A549 (cell line): ENCODE measurements at regions not wholly inside any gene's neighbourhood (a gene's known extent, or its start where the extent isn't known, plus 50 kb on each side); places are given as distances from the start of the nearest gene placed in this dataset.

Source experiments
- CTCF ChIP-seq: fragments of >200 bp; sonication (Bioruptor Twin); formaldehyde crosslinking; IDR thresholded peaks from 3 replicates; pipeline ENCODE4 v1.5.1; 2016
- EP300 ChIP-seq, 2 experiments: fragments of >200 bp; sonication (Bioruptor Twin); formaldehyde crosslinking; IDR thresholded peaks; 2 replicates in 1 of 2; 3 replicates in 1 of 2; pipeline ENCODE4 v1.6.1; 2016 to 2017
- FOSL2 ChIP-seq, 2 experiments: fragments of 450-650 bp in 1 of 2; fragments of >200 bp in 1 of 2; sonication (Bioruptor Twin) in 1 of 2; formaldehyde crosslinking; IDR thresholded peaks; 2 replicates each; pipeline versions ENCODE4 v1.5.0 to v1.6.1; 2016 to 2020; ENCODE audit warnings: mild to moderate bottlenecking in 1 of 2, moderate library complexity in 1 of 2
- HDAC2 ChIP-seq: fragments of 200-600 bp; sonication (generic); IDR thresholded peaks from 2 replicates; pipeline ENCODE4 v1.6.1; 2016
- HES2 ChIP-seq: fragments of >200 bp; sonication (Bioruptor Twin); formaldehyde crosslinking; IDR thresholded peaks from 2 replicates; pipeline ENCODE4 v1.6.1; 2016
- HOXA7 ChIP-seq: fragments of 250-450 bp; sonication (Bioruptor Pico); IDR thresholded peaks from 2 replicates; pipeline ENCODE4 v1.5.0; 2020; ENCODE audit warnings: mild to moderate bottlenecking, moderate library complexity
- HOXB13 ChIP-seq: fragments of 250-450 bp; sonication (Bioruptor Pico); IDR thresholded peaks from 2 replicates; pipeline ENCODE4 v1.5.0; 2020; ENCODE audit warnings: low read depth, mild to moderate bottlenecking, moderate library complexity
- MAX ChIP-seq: IDR thresholded peaks from 2 replicates; pipeline ENCODE4 v1.6.1; 2012
- NPAS2 ChIP-seq: fragments of 250-450 bp; sonication (Bioruptor Pico); IDR thresholded peaks from 2 replicates; pipeline ENCODE4 v1.8.0; 2022; ENCODE audit warnings: mild to moderate bottlenecking, moderate library complexity, borderline replicate concordance
- POLR2A ChIP-seq: IDR thresholded peaks from 2 replicates; pipeline ENCODE4 v1.6.1; 2012; ENCODE audit warnings: mild to moderate bottlenecking, low read length
- RAD21 ChIP-seq, 2 experiments: fragments of >200 bp in 1 of 2; sonication (Bioruptor Twin) in 1 of 2; formaldehyde crosslinking in 1 of 2; IDR thresholded peaks in 1 of 2; conservative IDR thresholded peaks in 1 of 2; 2 replicates in 1 of 2; 3 replicates in 1 of 2; pipeline ENCODE4 v1.6.1; 2012 to 2018; ENCODE audit warnings: inconsistent platforms in 1 of 2
- RFX5 ChIP-seq: fragments of 450-650 bp; IDR thresholded peaks from 2 replicates; pipeline ENCODE4 v1.7.1; 2014; ENCODE audit warnings: antibody characterized with exemption, mild to moderate bottlenecking, moderate library complexity
- TF ChIP-seq, protein P1 (sequence below): fragments of 200-600 bp; sonication (generic); IDR thresholded peaks from 2 replicates; pipeline ENCODE4 v1.6.1; 2016; ENCODE audit warnings: antibody characterized with exemption, mild to moderate bottlenecking, moderate library complexity
- TF ChIP-seq, protein P2 (sequence below): fragments of 250-450 bp; sonication (Bioruptor Pico); IDR thresholded peaks from 2 replicates; pipeline ENCODE4 v1.5.0; 2021; ENCODE audit warnings: mild to moderate bottlenecking, moderate library complexity, borderline replicate concordance

DNA sequence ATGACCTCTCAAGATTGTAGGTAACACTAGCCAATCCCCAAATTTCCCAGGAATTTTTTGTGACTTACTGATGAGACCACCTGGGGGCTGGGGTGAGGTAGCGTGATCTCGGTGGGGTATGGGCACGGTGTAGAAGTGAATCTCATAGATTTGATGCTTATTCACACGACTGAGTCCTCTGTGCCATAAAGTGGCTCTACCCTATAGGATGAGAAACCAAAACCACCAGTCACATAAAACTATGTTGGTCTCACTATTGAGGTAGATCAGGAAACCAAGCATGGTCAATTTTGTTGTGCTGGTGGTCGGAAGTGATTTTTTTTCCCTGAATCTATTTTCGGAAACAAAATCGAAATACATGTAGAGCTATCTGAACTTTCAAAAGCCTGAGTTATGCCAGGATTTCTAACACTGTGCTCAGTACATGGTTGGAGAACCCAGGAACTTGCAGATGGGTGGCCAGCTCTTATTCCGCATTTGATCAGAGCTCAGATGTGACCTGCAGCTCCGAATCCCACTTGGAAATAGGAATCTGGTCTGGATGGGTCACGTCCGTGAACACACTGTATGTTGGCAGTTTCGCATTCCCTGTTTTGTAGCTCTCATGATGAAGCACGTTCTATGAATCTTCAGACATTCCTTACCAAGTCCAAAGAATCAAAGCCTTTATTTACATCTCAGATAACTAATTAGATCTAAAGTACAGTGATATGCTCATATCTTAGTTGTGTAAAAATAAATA is 261.5 kb downstream of the KLF6 start:
- TF ChIP-seq POLR2A = no peak
- no peak for TF ChIP-seq CTCF
- no peak for TF ChIP-seq HES2
- no peak for TF ChIP-seq EP300 (IDR thresholded peaks at IDR 0.05)
- TF ChIP-seq HDAC2 = no peak
- no peak for TF ChIP-seq HOXB13 (CRISPR knock-in tag)
- TF ChIP-seq NPAS2 (CRISPR knock-in tag) = no peak
- no peak for TF ChIP-seq MAX
- TF ChIP-seq, protein P1, sequence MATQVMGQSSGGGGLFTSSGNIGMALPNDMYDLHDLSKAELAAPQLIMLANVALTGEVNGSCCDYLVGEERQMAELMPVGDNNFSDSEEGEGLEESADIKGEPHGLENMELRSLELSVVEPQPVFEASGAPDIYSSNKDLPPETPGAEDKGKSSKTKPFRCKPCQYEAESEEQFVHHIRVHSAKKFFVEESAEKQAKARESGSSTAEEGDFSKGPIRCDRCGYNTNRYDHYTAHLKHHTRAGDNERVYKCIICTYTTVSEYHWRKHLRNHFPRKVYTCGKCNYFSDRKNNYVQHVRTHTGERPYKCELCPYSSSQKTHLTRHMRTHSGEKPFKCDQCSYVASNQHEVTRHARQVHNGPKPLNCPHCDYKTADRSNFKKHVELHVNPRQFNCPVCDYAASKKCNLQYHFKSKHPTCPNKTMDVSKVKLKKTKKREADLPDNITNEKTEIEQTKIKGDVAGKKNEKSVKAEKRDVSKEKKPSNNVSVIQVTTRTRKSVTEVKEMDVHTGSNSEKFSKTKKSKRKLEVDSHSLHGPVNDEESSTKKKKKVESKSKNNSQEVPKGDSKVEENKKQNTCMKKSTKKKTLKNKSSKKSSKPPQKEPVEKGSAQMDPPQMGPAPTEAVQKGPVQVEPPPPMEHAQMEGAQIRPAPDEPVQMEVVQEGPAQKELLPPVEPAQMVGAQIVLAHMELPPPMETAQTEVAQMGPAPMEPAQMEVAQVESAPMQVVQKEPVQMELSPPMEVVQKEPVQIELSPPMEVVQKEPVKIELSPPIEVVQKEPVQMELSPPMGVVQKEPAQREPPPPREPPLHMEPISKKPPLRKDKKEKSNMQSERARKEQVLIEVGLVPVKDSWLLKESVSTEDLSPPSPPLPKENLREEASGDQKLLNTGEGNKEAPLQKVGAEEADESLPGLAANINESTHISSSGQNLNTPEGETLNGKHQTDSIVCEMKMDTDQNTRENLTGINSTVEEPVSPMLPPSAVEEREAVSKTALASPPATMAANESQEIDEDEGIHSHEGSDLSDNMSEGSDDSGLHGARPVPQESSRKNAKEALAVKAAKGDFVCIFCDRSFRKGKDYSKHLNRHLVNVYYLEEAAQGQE = no peak
- TF ChIP-seq, protein P2, sequence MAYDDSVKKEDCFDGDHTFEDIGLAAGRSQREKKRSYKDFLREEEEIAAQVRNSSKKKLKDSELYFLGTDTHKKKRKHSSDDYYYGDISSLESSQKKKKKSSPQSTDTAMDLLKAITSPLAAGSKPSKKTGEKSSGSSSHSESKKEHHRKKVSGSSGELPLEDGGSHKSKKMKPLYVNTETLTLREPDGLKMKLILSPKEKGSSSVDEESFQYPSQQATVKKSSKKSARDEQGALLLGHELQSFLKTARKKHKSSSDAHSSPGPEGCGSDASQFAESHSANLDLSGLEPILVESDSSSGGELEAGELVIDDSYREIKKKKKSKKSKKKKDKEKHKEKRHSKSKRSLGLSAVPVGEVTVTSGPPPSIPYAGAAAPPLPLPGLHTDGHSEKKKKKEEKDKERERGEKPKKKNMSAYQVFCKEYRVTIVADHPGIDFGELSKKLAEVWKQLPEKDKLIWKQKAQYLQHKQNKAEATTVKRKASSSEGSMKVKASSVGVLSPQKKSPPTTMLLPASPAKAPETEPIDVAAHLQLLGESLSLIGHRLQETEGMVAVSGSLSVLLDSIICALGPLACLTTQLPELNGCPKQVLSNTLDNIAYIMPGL = no peak
- no peak for TF ChIP-seq RAD21 (conservative IDR thresholded peaks at IDR 0.05 in 1 of 2, IDR thresholded peaks at IDR 0.05 in 1 of 2)
- TF ChIP-seq HOXA7 (CRISPR knock-in tag) = no peak
- no peak for TF ChIP-seq FOSL2 (IDR thresholded peaks at IDR 0.05)
- no peak for TF ChIP-seq FOSL2 (CRISPR knock-in tag; IDR thresholded peaks at IDR 0.05)
- no peak for TF ChIP-seq RFX5
